IMR-90 (cell line): ENCODE measurements at regions not wholly inside any gene's neighbourhood (a gene's known extent, or its start where the extent isn't known, plus 50 kb on each side); places are given as distances from the start of the nearest gene placed in this dataset.

Experiments
- ATAC-seq: fragments of 200-7000 bp; cut with Tn5 transposase; 2 replicates; pipeline ENCODE4 v1.9.1; 2020; ENCODE audit warnings: low read depth, mild to moderate bottlenecking, moderate library complexity
- BruUV-seq: library from RNA; stranded (reverse); fragments of 400-500 nt; replicated peaks from 2 replicates; lab custom pipeline; 2021; lab: Mats Ljungman, UMichigan
- CTCF ChIA-PET: fragments of 300-600 bp; formaldehyde crosslinking; extraction: SDS; loops from one replicate; lab custom pipeline; 2021; ENCODE audit warnings: antibody characterized with exemption; lab: Yijun Ruan, JAX
- POLR2A ChIA-PET: fragments of 300-600 bp; sonication (Branson Sonifier 250); formaldehyde crosslinking; loops from one replicate; lab custom pipeline; 2022; ENCODE audit warnings: antibody characterized with exemption; ENCODE audit not compliant: unreplicated experiment; lab: Charles Lee
- DNase-seq: peaks from one replicate; pipeline ENCODE4 v3.0.0; 2013
- H2AFZ ChIP-seq: replicated peaks from 2 replicates; pipeline ENCODE3; 2013; ENCODE audit warnings: low read length, mild to moderate bottlenecking; ENCODE audit not compliant: poor library complexity
- H2AK5ac ChIP-seq: 2 replicates; pipeline ENCODE4 v1.6.1; 2013; ENCODE audit warnings: low read depth, low read length, inconsistent platforms
- H2AK9ac ChIP-seq: replicated peaks from 2 replicates; pipeline ENCODE3; 2013; ENCODE audit warnings: mild to moderate bottlenecking, low read depth, low read length, moderate library complexity; ENCODE audit not compliant: poor library complexity
- H2BK120ac ChIP-seq: 2 replicates; pipeline ENCODE4 v1.6.1; 2013; ENCODE audit warnings: low read depth, low read length, inconsistent platforms
- H2BK15ac ChIP-seq: 3 replicates; pipeline ENCODE4 v1.6.1; 2013; ENCODE audit warnings: low read depth, low read length, inconsistent platforms
- H2BK20ac ChIP-seq: 2 replicates; pipeline ENCODE4 v1.6.1; 2013; ENCODE audit warnings: low read depth, mild to moderate bottlenecking, inconsistent platforms, low read length, moderate library complexity
- H2BK5ac ChIP-seq: 2 replicates; pipeline ENCODE4 v1.6.1; 2013; ENCODE audit warnings: mild to moderate bottlenecking, low read depth, low read length, inconsistent platforms; ENCODE audit not compliant: poor library complexity, severe bottlenecking
- H3K14ac ChIP-seq: replicated peaks from 2 replicates; pipeline ENCODE4 v1.6.1; 2013; ENCODE audit warnings: low read depth, low read length, inconsistent platforms
- H3K18ac ChIP-seq: 2 replicates; pipeline ENCODE4 v1.6.1; 2013; ENCODE audit warnings: low read depth, low read length, control low read depth
- H3K23ac ChIP-seq: 2 replicates; pipeline ENCODE4 v1.6.1; 2013; ENCODE audit warnings: low read depth, low read length, inconsistent platforms
- H3K27ac ChIP-seq: 2 replicates; pipeline ENCODE4 v1.5.1; 2013; ENCODE audit warnings: mild to moderate bottlenecking, control low read depth, low read length; ENCODE audit not compliant: insufficient read depth
- H3K27me3 ChIP-seq: 2 replicates; pipeline ENCODE4 v1.6.1; 2013; ENCODE audit warnings: low read length; ENCODE audit not compliant: control insufficient read depth, insufficient read depth
- H3K36me3 ChIP-seq: 2 replicates; pipeline ENCODE4 v1.6.1; 2013; ENCODE audit warnings: low read length, mixed read lengths; ENCODE audit not compliant: control insufficient read depth, insufficient read depth
- H3K4ac ChIP-seq: 2 replicates; pipeline ENCODE4 v1.6.1; 2013; ENCODE audit warnings: low read depth, low read length, inconsistent platforms
- H3K4me1 ChIP-seq: 2 replicates; pipeline ENCODE4 v1.6.1; 2013; ENCODE audit warnings: low read length, mixed read lengths; ENCODE audit not compliant: control insufficient read depth, insufficient read depth
- H3K4me2 ChIP-seq: 2 replicates; pipeline ENCODE4 v1.6.1; 2013; ENCODE audit warnings: low read depth, mild to moderate bottlenecking, control low read depth, low read length, moderate library complexity
- H3K4me3 ChIP-seq: 2 replicates; pipeline ENCODE4 v1.5.1; 2013; ENCODE audit warnings: low read depth, mild to moderate bottlenecking, control low read depth, low read length, moderate library complexity; ENCODE audit not compliant: insufficient read depth
- H3K56ac ChIP-seq: 2 replicates; pipeline ENCODE4 v1.6.1; 2013; ENCODE audit warnings: low read length, inconsistent platforms; ENCODE audit not compliant: insufficient read depth; ENCODE audit errors: extremely low read depth
- H3K79me1 ChIP-seq, 2 experiments: 2 replicates each; pipeline ENCODE4 v1.6.1; 2013; ENCODE audit warnings: low read length in 2 of 2, inconsistent platforms in 1 of 2, low read depth in 1 of 2
- H3K9ac ChIP-seq: 2 replicates; pipeline ENCODE4 v1.6.1; 2013; ENCODE audit warnings: low read depth, low read length, control low read depth
- H3K9me1 ChIP-seq: 2 replicates; pipeline ENCODE4 v1.6.1; 2013; ENCODE audit warnings: low read length, inconsistent platforms; ENCODE audit not compliant: insufficient read depth
- H3K9me3 ChIP-seq: 2 replicates; pipeline ENCODE4 v1.6.1; 2013; ENCODE audit warnings: low read length; ENCODE audit not compliant: control insufficient read depth, insufficient read depth
- H4K20me1 ChIP-seq: 2 replicates; pipeline ENCODE4 v1.6.1; 2013; ENCODE audit warnings: low read length, inconsistent platforms; ENCODE audit not compliant: insufficient read depth
- H4K5ac ChIP-seq: 2 replicates; pipeline ENCODE4 v1.6.1; 2013; ENCODE audit warnings: mild to moderate bottlenecking, low read depth, low read length, control low read depth
- H4K8ac ChIP-seq, 2 experiments: 2 replicates each; pipeline ENCODE4 v1.6.1; 2013; ENCODE audit warnings: low read depth in 2 of 2, low read length in 2 of 2, control low read depth in 1 of 2, inconsistent platforms in 1 of 2
- H4K91ac ChIP-seq: 2 replicates; pipeline ENCODE4 v1.6.1; 2013; ENCODE audit warnings: low read depth, low read length, inconsistent platforms; ENCODE audit not compliant: insufficient read depth
- BHLHE40 ChIP-seq: fragments of 150-350 bp; IDR thresholded peaks from 2 replicates; pipeline ENCODE4 v1.6.1; 2016; ENCODE audit warnings: mild to moderate bottlenecking, low read depth, low read length
- CEBPB ChIP-seq: IDR thresholded peaks from 2 replicates; pipeline ENCODE4 v1.6.1; 2012; ENCODE audit warnings: low read depth, low read length, improper control_type of control experiment
- CHD1 ChIP-seq: IDR thresholded peaks from 2 replicates; pipeline ENCODE4 v1.6.1; 2012; ENCODE audit warnings: low read depth, low read length, improper control_type of control experiment
- FOS ChIP-seq: fragments of 150-350 bp; IDR thresholded peaks from 2 replicates; pipeline ENCODE4 v1.6.1; 2016; ENCODE audit warnings: low read depth, low read length
- MAFK ChIP-seq: IDR thresholded peaks from 2 replicates; pipeline ENCODE4 v1.6.1; 2012; ENCODE audit warnings: low read depth, low read length, improper control_type of control experiment
- MAZ ChIP-seq: IDR thresholded peaks from 2 replicates; pipeline ENCODE4 v1.6.1; 2012; ENCODE audit warnings: low read depth, mild to moderate bottlenecking, low read length, improper control_type of control experiment, moderate library complexity, borderline replicate concordance
- MXI1 ChIP-seq: IDR thresholded peaks from 2 replicates; pipeline ENCODE4 v1.6.1; 2012; ENCODE audit warnings: low read depth, mild to moderate bottlenecking, low read length, moderate library complexity, borderline replicate concordance
- NFE2L2 ChIP-seq: fragments of 150-350 bp; IDR thresholded peaks from 2 replicates; pipeline ENCODE4 v1.6.1; 2016; ENCODE audit warnings: low read depth, mild to moderate bottlenecking, low read length
- POLR2A ChIP-seq: IDR thresholded peaks from 2 replicates; pipeline ENCODE4 v1.6.1; 2012; ENCODE audit warnings: mild to moderate bottlenecking, low read depth, low read length
- RAD21 ChIP-seq: IDR thresholded peaks from 2 replicates; pipeline ENCODE4 v1.6.1; 2012; ENCODE audit warnings: low read length, improper control_type of control experiment
- RCOR1 ChIP-seq: IDR thresholded peaks from 2 replicates; pipeline ENCODE4 v1.6.1; 2012; ENCODE audit warnings: mild to moderate bottlenecking, low read length, improper control_type of control experiment; ENCODE audit not compliant: insufficient replicate concordance
- RFX5 ChIP-seq: IDR thresholded peaks from 2 replicates; pipeline ENCODE4 v1.8.0; 2012; ENCODE audit warnings: low read depth, mild to moderate bottlenecking, low read length, moderate library complexity
- SMC3 ChIP-seq: fragments of 150-350 bp; IDR thresholded peaks from 2 replicates; pipeline ENCODE4 v1.6.1; 2016; ENCODE audit warnings: low read depth, mild to moderate bottlenecking, antibody characterized with exemption, low read length, moderate library complexity
- WGBS, 2 experiments: methylation state at CpG; one replicate each; pipeline versions ENCODE4 v1.1.5 to v1.1.7; 2013; ENCODE audit warnings: missing lambda C conversion rate in 2 of 2; ENCODE audit not compliant: insufficient read length in 1 of 2; ENCODE audit errors: extremely low coverage in 2 of 2; 5-methylcytosine and 5-hydroxymethylcytosine counted together
- dilution Hi-C: fragments of 300-500 bp; cut with HindIII; formaldehyde crosslinking; loops from one replicate; pipeline ENCODE4 v1.14.3; 2018; ENCODE audit warnings: low sequenced_read_pairs; ENCODE audit not compliant: unreplicated experiment
- in situ Hi-C: fragments of 300-500 bp; cut with MboI; formaldehyde crosslinking; loops from 3 replicates; pipeline ENCODE4 v1.14.3; 2019; ENCODE audit warnings: low sequenced_read_pairs, inconsistent platforms, mixed read lengths
- intact Hi-C: fragments of 100-400 bp; cut with micrococcal nuclease; formaldehyde crosslinking; loops from 2 replicates; pipeline ENCODE4 v1.10.0; 2022
- TF ChIP-seq, protein P1 (sequence below): fragments of 150-350 bp; IDR thresholded peaks from 2 replicates; pipeline ENCODE4 v1.6.1; 2016; ENCODE audit warnings: low read depth, mild to moderate bottlenecking, low read length, moderate library complexity, borderline replicate concordance
- TF ChIP-seq, protein P2 (sequence below): conservative IDR thresholded peaks from 2 replicates; pipeline ENCODE4 v1.5.1; 2012; ENCODE audit warnings: mild to moderate bottlenecking, low read depth, low read length, improper control_type of control experiment
- TF ChIP-seq, protein P3 (sequence below): fragments of 150-350 bp; IDR thresholded peaks from 2 replicates; pipeline ENCODE4 v1.6.1; 2017; ENCODE audit warnings: mild to moderate bottlenecking, antibody characterized with exemption, low read length, low read depth

DNA sequence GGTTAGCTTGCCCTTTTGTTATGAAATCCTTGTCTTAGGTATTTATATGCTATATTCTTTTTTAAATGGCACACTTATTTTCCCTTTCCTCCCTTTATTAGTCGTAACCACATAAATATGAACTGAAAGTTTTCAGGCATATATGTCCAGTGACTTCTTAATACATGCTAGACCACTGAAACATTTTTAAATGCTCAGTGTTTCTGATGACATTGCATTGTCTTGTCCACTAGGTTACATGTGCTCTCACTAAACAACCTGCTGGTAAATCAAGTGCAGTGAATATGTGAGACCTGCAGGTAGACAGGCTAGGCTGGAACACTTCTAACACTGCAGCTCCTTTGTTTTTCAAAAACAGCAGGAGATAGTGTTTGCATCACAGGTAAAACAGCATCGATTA is 332.6 kb upstream of the DACH1 start:
- Histone ChIP-seq H2BK120ac (no peak overlapping the region), H4K5ac (no peak overlapping the region), H3K18ac (no peak overlapping the region), H3K4me2 (no peak overlapping the region), H3K4me3 (no peak overlapping the region), H2AFZ (no peak overlapping the region), H3K9me1 (no peaks in the 10 kb centered on the region), H4K20me1 (no peaks in the 10 kb centered on the region), H3K9ac (no peak overlapping the region), H3K14ac (no peak overlapping the region), H4K8ac (no peak overlapping the region), H3K23ac (no peak overlapping the region), H3K4me1 (no peaks in the 10 kb centered on the region), H2BK5ac (no peak overlapping the region), H3K79me1 (no peaks in the 10 kb centered on the region), H2BK15ac (no peak overlapping the region), H3K9me3 (0 out of 2 replicates have a peak, but pooled peaks cover 4% of the 10 kb centered on the region), H3K4ac (no peak overlapping the region), H3K27ac (no peak overlapping the region), H3K56ac (no peak overlapping the region), H2AK5ac (no peak overlapping the region), H3K36me3 (no peaks in the 10 kb centered on the region), H4K91ac (no peak overlapping the region), H2AK9ac (no peak overlapping the region), H3K27me3 (no peaks in the 10 kb centered on the region), H2BK20ac (no peak overlapping the region)
- CTCF ChIA-PET = no interaction called here
- no peak for DNase-seq
- no peak for TF ChIP-seq RCOR1
- TF ChIP-seq MAFK = no peak
- no peak for TF ChIP-seq CEBPB
- TF ChIP-seq, protein P1, sequence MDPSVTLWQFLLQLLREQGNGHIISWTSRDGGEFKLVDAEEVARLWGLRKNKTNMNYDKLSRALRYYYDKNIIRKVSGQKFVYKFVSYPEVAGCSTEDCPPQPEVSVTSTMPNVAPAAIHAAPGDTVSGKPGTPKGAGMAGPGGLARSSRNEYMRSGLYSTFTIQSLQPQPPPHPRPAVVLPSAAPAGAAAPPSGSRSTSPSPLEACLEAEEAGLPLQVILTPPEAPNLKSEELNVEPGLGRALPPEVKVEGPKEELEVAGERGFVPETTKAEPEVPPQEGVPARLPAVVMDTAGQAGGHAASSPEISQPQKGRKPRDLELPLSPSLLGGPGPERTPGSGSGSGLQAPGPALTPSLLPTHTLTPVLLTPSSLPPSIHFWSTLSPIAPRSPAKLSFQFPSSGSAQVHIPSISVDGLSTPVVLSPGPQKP = no peak
- no peak for TF ChIP-seq POLR2A
- no peak for TF ChIP-seq CHD1
- TF ChIP-seq, protein P2, sequence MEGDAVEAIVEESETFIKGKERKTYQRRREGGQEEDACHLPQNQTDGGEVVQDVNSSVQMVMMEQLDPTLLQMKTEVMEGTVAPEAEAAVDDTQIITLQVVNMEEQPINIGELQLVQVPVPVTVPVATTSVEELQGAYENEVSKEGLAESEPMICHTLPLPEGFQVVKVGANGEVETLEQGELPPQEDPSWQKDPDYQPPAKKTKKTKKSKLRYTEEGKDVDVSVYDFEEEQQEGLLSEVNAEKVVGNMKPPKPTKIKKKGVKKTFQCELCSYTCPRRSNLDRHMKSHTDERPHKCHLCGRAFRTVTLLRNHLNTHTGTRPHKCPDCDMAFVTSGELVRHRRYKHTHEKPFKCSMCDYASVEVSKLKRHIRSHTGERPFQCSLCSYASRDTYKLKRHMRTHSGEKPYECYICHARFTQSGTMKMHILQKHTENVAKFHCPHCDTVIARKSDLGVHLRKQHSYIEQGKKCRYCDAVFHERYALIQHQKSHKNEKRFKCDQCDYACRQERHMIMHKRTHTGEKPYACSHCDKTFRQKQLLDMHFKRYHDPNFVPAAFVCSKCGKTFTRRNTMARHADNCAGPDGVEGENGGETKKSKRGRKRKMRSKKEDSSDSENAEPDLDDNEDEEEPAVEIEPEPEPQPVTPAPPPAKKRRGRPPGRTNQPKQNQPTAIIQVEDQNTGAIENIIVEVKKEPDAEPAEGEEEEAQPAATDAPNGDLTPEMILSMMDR = no peak
- TF ChIP-seq RAD21 = no peak
- TF ChIP-seq, protein P3, sequence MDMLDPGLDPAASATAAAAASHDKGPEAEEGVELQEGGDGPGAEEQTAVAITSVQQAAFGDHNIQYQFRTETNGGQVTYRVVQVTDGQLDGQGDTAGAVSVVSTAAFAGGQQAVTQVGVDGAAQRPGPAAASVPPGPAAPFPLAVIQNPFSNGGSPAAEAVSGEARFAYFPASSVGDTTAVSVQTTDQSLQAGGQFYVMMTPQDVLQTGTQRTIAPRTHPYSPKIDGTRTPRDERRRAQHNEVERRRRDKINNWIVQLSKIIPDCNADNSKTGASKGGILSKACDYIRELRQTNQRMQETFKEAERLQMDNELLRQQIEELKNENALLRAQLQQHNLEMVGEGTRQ = no peak
- TF ChIP-seq MAZ = no peak
- TF ChIP-seq SMC3 = no peak
- TF ChIP-seq BHLHE40 = no peak
- no peak for TF ChIP-seq NFE2L2
- no peak for TF ChIP-seq FOS
- no peak for TF ChIP-seq RFX5
- no peak for TF ChIP-seq MXI1
- no TSS peak for BruUV-seq
- in situ Hi-C loops (no loop called here), dilution Hi-C loops (no loop called here), intact Hi-C loops (no loop called here)
- ATAC-seq = no peak
- POLR2A ChIA-PET = no interaction called here
- WGBS, 2 experiments = no CpG with 5 or more reads among the region's 2 CpGs
